Ascending aorta (tissue), 2 donors: ENCODE measurements at regions not wholly inside any gene's neighbourhood (a gene's known extent, or its start where the extent isn't known, plus 50 kb on each side); places are given as distances from the start of the nearest gene placed in this dataset.

Experiments used
- DNase-seq, 2 donors: peaks; one replicate each; pipeline ENCODE4 v3.0.0-alpha.2; 2019; ENCODE audit warnings: low spot score in 2 of 2
- H3K27ac ChIP-seq, 2 donors: fragments of 200-600 bp; sonication (generic); one replicate each; pipeline ENCODE4 v1.5.1; 2016 to 2017; ENCODE audit warnings: mild to moderate bottlenecking in 1 of 2
- H3K27me3 ChIP-seq: fragments of 200-600 bp; sonication (generic); one replicate; pipeline ENCODE4 v1.5.1; 2017
- H3K36me3 ChIP-seq, 2 donors: fragments of 200-600 bp; sonication (generic); one replicate each; pipeline ENCODE4 v1.5.1; 2016
- H3K4me1 ChIP-seq, 2 donors: fragments of 200-600 bp; sonication (generic); one replicate each; pipeline ENCODE4 v1.5.1; 2016 to 2017; ENCODE audit warnings: mild to moderate bottlenecking in 1 of 2
- H3K4me3 ChIP-seq, 2 donors: fragments of 200-600 bp; sonication (generic); one replicate each; pipeline ENCODE4 v1.5.1; 2016 to 2017; ENCODE audit warnings: mild to moderate bottlenecking in 1 of 2
- H3K9me3 ChIP-seq, 2 donors: fragments of 200-600 bp; sonication (generic); one replicate each; pipeline ENCODE4 v1.5.1; 2016
- intact Hi-C: fragments of 100-400 bp; cut with DNase I; formaldehyde crosslinking; loops from one replicate; pipeline ENCODE4 v1.15.1; 2023
- TF ChIP-seq, protein P1 (sequence below), 3 experiments: fragments of 200-600 bp in 2 of 3; fragments of 450-650 bp in 1 of 3; sonication (generic) in 2 of 3; IDR thresholded peaks; one replicate each; pipeline ENCODE4 v1.5.1; 2016 to 2019; ENCODE audit warnings: antibody characterized with exemption in 3 of 3, mild to moderate bottlenecking in 1 of 3, moderate library complexity in 1 of 3

DNA sequence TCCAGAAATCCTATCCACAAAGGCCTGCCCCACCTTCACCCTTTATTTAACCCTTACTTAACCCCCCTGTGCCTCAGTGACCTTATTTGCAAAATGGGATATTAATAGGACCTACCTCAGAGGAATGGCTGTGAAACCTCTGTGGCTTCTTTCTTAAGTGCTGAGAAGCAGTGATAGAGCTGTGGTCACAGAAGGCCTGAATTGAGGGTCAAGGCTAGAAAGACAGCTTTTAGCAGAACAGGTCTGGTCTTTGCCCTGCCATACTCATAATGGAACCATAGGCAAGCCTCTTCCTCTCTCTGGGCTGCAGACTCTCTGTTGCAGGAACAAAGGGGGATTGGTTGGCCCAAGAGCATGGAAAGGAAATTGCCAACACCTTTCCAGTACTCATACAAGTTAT is 63.5 kb upstream of the MAMLD1 start:
- Histone ChIP-seq H3K9me3 (no peaks in the 10 kb centered on the region), H3K4me1 (no peaks in the 10 kb centered on the region), H3K36me3 (no peaks in the 10 kb centered on the region), H3K27ac (no peak overlapping the region), H3K27me3 (no peaks in the 10 kb centered on the region), H3K4me3 (no peak overlapping the region)
- intact Hi-C loops: no loop called here
- no peak for DNase-seq
- TF ChIP-seq, protein P1, sequence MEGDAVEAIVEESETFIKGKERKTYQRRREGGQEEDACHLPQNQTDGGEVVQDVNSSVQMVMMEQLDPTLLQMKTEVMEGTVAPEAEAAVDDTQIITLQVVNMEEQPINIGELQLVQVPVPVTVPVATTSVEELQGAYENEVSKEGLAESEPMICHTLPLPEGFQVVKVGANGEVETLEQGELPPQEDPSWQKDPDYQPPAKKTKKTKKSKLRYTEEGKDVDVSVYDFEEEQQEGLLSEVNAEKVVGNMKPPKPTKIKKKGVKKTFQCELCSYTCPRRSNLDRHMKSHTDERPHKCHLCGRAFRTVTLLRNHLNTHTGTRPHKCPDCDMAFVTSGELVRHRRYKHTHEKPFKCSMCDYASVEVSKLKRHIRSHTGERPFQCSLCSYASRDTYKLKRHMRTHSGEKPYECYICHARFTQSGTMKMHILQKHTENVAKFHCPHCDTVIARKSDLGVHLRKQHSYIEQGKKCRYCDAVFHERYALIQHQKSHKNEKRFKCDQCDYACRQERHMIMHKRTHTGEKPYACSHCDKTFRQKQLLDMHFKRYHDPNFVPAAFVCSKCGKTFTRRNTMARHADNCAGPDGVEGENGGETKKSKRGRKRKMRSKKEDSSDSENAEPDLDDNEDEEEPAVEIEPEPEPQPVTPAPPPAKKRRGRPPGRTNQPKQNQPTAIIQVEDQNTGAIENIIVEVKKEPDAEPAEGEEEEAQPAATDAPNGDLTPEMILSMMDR (IDR thresholded peaks at IDR 0.05): no peak

DNA sequence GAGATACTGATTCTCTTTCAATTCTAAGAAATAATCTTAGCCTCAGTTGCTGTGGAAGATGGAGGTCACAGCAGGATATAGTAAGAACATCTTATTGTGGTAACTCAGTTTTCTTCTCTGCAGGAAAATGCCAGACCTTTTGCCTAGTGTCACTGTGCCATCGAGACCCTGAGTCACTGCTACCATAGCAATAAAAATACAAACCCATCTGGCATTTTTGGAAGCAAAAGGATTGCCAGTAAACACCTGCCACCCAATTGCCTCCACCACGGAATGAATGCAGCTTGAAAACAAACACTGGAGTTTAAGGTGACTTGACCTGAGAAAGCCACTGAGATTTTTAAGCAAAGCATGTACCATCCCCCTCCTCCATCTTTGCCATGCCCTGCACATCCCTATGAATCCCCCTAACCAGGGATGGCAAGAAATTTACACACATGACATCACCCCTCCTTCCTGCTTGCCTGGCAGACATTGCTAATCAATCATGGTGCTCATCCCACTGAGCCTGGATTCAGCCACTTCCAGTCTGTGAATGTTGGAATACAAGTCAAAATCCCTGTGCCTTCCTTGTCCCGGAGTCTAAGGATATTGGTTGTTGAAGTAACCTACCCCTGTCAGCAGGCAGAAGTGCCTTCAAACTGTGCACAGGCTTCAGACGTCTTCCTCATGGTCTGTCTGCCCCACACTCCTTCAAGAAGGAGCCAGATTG is 59.6 kb upstream of the MAMLD1 start:
- DNase-seq: no peak
- Histone ChIP-seq H3K27me3 (no peaks in the 10 kb centered on the region), H3K4me1 (no peaks in the 10 kb centered on the region), H3K36me3 (no peaks in the 10 kb centered on the region), H3K27ac (no peak overlapping the region), H3K4me3 (no peak overlapping the region), H3K9me3 (no peaks in the 10 kb centered on the region)
- intact Hi-C loops: no loop called here
- TF ChIP-seq, protein P1 (IDR thresholded peaks at IDR 0.05): no peak

DNA sequence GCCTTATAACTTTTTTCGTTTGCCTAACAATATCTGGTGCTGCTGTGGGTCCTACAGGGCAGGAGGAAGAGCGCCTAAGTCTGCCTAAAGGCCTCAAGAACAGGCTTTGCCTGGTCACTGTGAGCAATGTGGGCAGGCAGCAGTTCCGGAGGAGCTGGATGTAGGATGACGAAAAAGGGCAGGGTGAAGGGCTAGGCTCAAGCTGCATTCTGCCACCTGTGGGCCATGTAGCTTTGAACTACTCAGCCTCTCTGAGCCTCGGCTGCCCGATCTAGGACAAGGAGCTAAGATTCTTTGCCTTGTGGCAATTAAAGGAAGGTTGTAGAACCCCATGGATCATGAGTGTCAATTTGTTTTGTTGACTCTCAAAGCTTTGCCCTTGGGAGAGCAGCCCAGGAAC is 57.1 kb upstream of the MAMLD1 start:
- Histone ChIP-seq H3K27me3 (no peaks in the 10 kb centered on the region), H3K9me3 (no peaks in the 10 kb centered on the region), H3K4me1 (no peaks in the 10 kb centered on the region), H3K36me3 (no peaks in the 10 kb centered on the region), H3K4me3 (no peak overlapping the region), H3K27ac (no peak overlapping the region)
- TF ChIP-seq, protein P1 (IDR thresholded peaks at IDR 0.05): no peak
- no peak for DNase-seq
- intact Hi-C loops: no loop called here

DNA sequence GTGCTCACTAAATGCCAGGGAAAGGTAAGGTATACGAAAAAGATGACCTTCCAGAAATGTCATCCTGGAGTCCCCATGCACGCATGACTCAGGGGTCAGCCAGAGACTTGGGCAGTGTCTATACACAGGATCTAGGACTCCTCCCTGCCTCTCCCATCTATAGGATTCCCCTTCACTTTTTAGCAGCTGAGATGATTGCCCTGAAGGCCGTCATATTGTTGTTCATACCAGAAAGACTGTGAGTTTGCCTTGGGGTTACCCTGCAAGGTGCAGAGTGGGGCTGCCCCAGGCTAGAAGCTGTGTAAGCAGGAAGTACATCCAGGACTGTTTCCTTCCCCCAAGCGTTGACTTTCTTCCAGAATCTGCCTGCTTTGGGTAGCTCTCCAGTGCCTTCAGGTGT is 55.1 kb upstream of the MAMLD1 start:
- TF ChIP-seq, protein P1 (IDR thresholded peaks at IDR 0.05): no peak
- intact Hi-C loops: no loop called here
- DNase-seq: no peak
- no peak overlapping the region for H3K4me3 ChIP-seq
- H3K9me3 ChIP-seq: no peaks in the 10 kb centered on the region
- no peak overlapping the region for H3K27ac ChIP-seq
- H3K36me3 ChIP-seq: no peaks in the 10 kb centered on the region
- H3K27me3 ChIP-seq: no peaks in the 10 kb centered on the region
- H3K4me1 ChIP-seq: no peaks in the 10 kb centered on the region

DNA sequence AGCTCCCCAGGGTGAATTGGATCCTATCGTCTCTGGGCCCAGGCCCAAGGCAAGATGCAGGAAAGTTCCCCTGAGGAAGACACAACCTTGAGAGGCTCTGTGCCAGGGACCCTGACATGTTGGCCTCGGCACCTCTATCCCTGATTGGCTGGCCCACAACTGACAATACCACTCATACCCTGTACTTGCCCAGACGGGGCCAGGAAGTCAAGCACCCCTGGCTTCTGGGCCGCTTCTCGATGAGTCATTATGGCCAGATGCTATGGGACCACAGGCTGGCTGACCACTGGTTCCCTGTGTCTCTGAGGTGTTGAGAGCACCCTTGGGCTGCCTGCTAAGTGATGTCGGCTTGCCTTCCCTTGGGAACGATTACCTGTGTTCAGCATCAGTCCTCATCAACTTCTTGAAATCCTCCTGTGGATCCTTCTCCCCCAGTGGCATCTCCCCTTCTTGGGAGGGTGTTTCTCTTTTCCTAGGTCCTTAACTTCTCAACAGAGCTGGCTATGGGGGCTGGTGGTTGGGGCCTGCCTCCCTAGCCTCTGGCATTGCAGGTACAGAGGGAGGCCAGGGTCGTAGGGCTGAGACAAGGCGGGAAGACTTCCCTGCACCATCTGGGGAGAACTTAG is 54.5 kb upstream of the MAMLD1 start:
- H3K4me1 ChIP-seq: no peaks in the 10 kb centered on the region
- TF ChIP-seq, protein P1 (IDR thresholded peaks at IDR 0.05): no peak
- no peaks in the 10 kb centered on the region for H3K27me3 ChIP-seq
- H3K4me3 ChIP-seq: no peak overlapping the region
- peak in 1 of 2 donors; percentile 40 for DNase-seq
- H3K9me3 ChIP-seq: no peaks in the 10 kb centered on the region
- intact Hi-C loops: no loop called here
- H3K36me3 ChIP-seq: no peaks in the 10 kb centered on the region
- no peak overlapping the region for H3K27ac ChIP-seq
